KMS-11 (cell line): ENCODE measurements at regions not wholly inside any gene's neighbourhood (a gene's known extent, or its start where the extent isn't known, plus 50 kb on each side); places are given as distances from the start of the nearest gene placed in this dataset.

Experiments used
- H2AFZ ChIP-seq: fragments of 200-600 bp; sonication (generic); 2 replicates; pipeline ENCODE4 v1.6.1; 2016; ENCODE audit warnings: antibody characterized with exemption, mixed run types, low read depth
- H3K27ac ChIP-seq: fragments of 200-600 bp; sonication (generic); 2 replicates; pipeline ENCODE4 v1.6.1; 2016; ENCODE audit warnings: mild to moderate bottlenecking, mixed run types
- H3K27me3 ChIP-seq: fragments of 200-600 bp; sonication (generic); 2 replicates; pipeline ENCODE4 v1.6.1; 2017; ENCODE audit warnings: mild to moderate bottlenecking, low read depth, mixed run types, moderate library complexity; ENCODE audit not compliant: insufficient read depth
- H3K36me3 ChIP-seq: fragments of 200-600 bp; sonication (generic); 2 replicates; pipeline ENCODE4 v1.6.1; 2017; ENCODE audit warnings: mild to moderate bottlenecking, mixed run types; ENCODE audit not compliant: insufficient read depth
- H3K4me1 ChIP-seq: fragments of 200-600 bp; sonication (generic); 2 replicates; pipeline ENCODE4 v1.6.1; 2016; ENCODE audit warnings: mild to moderate bottlenecking, low read depth, mixed run types; ENCODE audit not compliant: poor library complexity, severe bottlenecking
- H3K4me2 ChIP-seq: fragments of 200-600 bp; sonication (generic); 2 replicates; pipeline ENCODE4 v1.7.0; 2016; ENCODE audit warnings: mild to moderate bottlenecking, mixed run types
- H3K4me3 ChIP-seq: fragments of 200-600 bp; sonication (generic); IDR thresholded peaks from 2 replicates; pipeline ENCODE4 v1.6.1; 2017; ENCODE audit warnings: low read depth, low read length, mixed read lengths; ENCODE audit not compliant: insufficient read depth
- H3K79me2 ChIP-seq: fragments of 200-600 bp; sonication (generic); 2 replicates; pipeline ENCODE4 v1.6.1; 2016; ENCODE audit warnings: low read depth, mixed run types; ENCODE audit not compliant: insufficient read depth
- H3K9ac ChIP-seq: fragments of 200-600 bp; sonication (generic); 2 replicates; pipeline ENCODE4 v1.6.1; 2016; ENCODE audit warnings: mild to moderate bottlenecking, mixed run types
- H4K20me1 ChIP-seq: fragments of 200-600 bp; sonication (generic); 2 replicates; pipeline ENCODE4 v1.6.1; 2016; ENCODE audit warnings: mild to moderate bottlenecking, mixed run types; ENCODE audit not compliant: insufficient read depth
- TF ChIP-seq, protein P1 (sequence below): fragments of 200-600 bp; sonication (generic); conservative IDR thresholded peaks from 2 replicates; pipeline ENCODE4 v1.6.1; 2017; ENCODE audit warnings: low read depth, mild to moderate bottlenecking, antibody characterized with exemption, low read length, moderate library complexity, mixed read lengths

DNA sequence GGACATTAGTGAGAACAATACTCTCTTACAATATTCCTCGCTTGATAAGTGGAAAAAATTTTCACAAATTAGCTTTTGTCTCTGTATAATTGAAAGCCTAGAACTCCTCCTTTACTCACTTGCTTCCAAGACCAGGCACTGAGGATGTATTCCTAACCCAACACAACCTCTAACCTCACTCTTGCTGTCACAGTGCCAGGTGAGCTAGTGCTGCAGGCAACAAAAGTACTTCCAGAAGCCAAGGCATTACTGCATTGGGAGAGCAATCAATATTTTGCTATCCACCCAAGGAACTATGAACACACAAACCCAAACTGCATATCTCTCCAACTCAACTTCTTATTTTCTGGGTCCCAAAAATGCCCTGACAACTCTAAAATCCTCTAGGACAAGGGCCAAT is 1081.0 kb downstream of the VRK1 start:
- no peak overlapping the region for H3K4me2 ChIP-seq
- H2AFZ ChIP-seq = no peak overlapping the region
- TF ChIP-seq, protein P1, sequence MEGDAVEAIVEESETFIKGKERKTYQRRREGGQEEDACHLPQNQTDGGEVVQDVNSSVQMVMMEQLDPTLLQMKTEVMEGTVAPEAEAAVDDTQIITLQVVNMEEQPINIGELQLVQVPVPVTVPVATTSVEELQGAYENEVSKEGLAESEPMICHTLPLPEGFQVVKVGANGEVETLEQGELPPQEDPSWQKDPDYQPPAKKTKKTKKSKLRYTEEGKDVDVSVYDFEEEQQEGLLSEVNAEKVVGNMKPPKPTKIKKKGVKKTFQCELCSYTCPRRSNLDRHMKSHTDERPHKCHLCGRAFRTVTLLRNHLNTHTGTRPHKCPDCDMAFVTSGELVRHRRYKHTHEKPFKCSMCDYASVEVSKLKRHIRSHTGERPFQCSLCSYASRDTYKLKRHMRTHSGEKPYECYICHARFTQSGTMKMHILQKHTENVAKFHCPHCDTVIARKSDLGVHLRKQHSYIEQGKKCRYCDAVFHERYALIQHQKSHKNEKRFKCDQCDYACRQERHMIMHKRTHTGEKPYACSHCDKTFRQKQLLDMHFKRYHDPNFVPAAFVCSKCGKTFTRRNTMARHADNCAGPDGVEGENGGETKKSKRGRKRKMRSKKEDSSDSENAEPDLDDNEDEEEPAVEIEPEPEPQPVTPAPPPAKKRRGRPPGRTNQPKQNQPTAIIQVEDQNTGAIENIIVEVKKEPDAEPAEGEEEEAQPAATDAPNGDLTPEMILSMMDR = no peak
- H3K9ac ChIP-seq = no peak overlapping the region
- no peak overlapping the region for H3K27ac ChIP-seq
- H3K79me2 ChIP-seq = no peaks in the 10 kb centered on the region
- H4K20me1 ChIP-seq = no peaks in the 10 kb centered on the region
- no peaks in the 10 kb centered on the region for H3K27me3 ChIP-seq
- no peaks in the 10 kb centered on the region for H3K4me1 ChIP-seq
- no peaks in the 10 kb centered on the region for H3K36me3 ChIP-seq
- H3K4me3 ChIP-seq = no peak overlapping the region

DNA sequence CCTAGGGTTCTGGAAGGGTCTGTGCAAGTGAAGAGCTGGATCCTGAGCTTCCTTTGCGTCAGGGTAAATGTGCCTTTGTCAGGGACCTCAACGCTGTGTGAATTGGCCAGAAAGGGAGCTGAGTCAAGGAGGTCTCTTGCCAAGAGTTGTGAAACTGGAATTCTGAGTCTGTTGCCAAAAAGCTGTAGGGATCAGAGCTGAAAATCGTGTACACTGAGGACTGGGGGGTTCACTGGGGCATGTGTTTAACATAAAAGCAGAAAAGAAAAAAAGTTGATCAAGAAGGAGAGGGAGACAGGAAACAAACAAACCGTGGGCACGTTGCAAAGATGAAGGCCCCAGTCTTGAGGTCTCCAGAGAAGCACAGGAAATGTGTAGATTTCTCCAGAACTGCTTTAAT is 1081.5 kb downstream of the VRK1 start:
- H2AFZ ChIP-seq = no peak overlapping the region
- H3K4me2 ChIP-seq = no peak overlapping the region
- H3K4me3 ChIP-seq = no peak overlapping the region
- H4K20me1 ChIP-seq = no peaks in the 10 kb centered on the region
- H3K27me3 ChIP-seq = no peaks in the 10 kb centered on the region
- H3K9ac ChIP-seq = no peak overlapping the region
- TF ChIP-seq, protein P1 = no peak
- no peaks in the 10 kb centered on the region for H3K79me2 ChIP-seq
- H3K27ac ChIP-seq = no peak overlapping the region
- no peaks in the 10 kb centered on the region for H3K4me1 ChIP-seq
- no peaks in the 10 kb centered on the region for H3K36me3 ChIP-seq

DNA sequence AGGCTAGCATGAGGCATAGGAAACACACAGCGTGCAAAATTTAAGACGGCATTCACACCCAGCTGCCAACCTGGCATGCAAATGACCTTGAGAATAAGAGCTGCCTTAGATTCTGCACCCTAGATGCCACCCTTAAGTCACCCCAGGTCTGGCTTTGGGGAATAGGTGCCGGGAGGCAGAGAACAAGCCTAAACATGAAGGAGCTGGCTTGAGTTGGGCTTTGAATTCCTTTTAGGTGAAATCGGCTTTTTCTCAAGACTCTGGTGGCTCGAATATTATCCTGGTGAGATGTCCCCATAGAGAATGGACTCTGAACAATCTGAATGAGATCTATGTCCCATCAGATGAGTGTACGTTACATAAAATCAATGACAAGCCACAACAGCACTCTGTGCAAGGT is 1090.5 kb downstream of the VRK1 start:
- H3K27ac ChIP-seq = no peak overlapping the region
- H3K36me3 ChIP-seq = no peaks in the 10 kb centered on the region
- no peak overlapping the region for H2AFZ ChIP-seq
- TF ChIP-seq, protein P1 = no peak
- H3K4me3 ChIP-seq = no peak overlapping the region
- no peaks in the 10 kb centered on the region for H3K27me3 ChIP-seq
- H4K20me1 ChIP-seq = no peaks in the 10 kb centered on the region
- H3K79me2 ChIP-seq = no peaks in the 10 kb centered on the region
- no peaks in the 10 kb centered on the region for H3K4me1 ChIP-seq
- H3K4me2 ChIP-seq = no peak overlapping the region
- H3K9ac ChIP-seq = no peak overlapping the region

DNA sequence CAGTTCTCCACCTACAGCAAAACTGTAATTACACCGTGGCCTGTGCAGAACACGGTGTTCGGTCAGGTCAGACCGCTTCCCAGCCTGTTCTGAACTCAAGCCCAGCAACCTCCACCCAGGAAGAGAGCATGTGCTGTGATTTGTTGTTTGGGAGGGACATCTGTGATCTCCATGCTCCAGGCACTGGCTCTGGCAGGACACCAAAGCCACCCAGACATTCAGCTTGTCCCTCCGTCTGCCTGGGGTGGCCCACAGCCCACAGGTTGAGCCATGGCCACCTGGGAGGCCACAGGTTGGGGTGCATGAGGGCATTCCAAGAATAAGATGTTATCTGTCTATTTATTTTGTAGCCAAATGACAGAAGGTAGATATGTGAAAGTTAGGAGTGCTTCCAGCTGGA is 1091.1 kb downstream of the VRK1 start:
- H3K9ac ChIP-seq = no peak overlapping the region
- no peaks in the 10 kb centered on the region for H4K20me1 ChIP-seq
- no peaks in the 10 kb centered on the region for H3K36me3 ChIP-seq
- H3K4me1 ChIP-seq = no peaks in the 10 kb centered on the region
- no peaks in the 10 kb centered on the region for H3K79me2 ChIP-seq
- no peak overlapping the region for H3K4me2 ChIP-seq
- H3K4me3 ChIP-seq = no peak overlapping the region
- TF ChIP-seq, protein P1 = no peak
- no peak overlapping the region for H3K27ac ChIP-seq
- H2AFZ ChIP-seq = no peak overlapping the region
- no peaks in the 10 kb centered on the region for H3K27me3 ChIP-seq

DNA sequence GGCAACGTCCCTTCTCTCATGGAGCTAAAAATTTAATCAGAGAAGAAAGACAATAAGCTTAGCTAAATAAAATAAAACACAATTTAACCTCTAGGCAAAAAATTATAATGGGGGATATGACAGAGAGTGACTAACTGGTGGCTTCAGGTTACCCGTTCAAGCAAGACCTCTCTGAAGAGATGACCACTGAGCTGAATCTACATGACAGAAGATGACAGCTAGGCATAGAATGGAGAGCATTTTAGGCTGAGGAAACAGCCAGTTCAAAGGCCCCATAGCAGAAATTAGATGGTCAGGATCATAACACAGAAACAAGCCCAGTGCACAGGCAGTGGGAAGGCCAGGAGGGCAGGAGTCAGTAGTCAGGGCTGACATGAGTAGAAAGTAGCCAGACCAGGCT is 1094.3 kb downstream of the VRK1 start:
- no peak overlapping the region for H3K27ac ChIP-seq
- no peak overlapping the region for H3K4me3 ChIP-seq
- no peaks in the 10 kb centered on the region for H3K27me3 ChIP-seq
- no peak overlapping the region for H3K4me2 ChIP-seq
- H3K9ac ChIP-seq = no peak overlapping the region
- no peaks in the 10 kb centered on the region for H3K4me1 ChIP-seq
- no peaks in the 10 kb centered on the region for H4K20me1 ChIP-seq
- TF ChIP-seq, protein P1 = no peak
- H3K36me3 ChIP-seq = no peaks in the 10 kb centered on the region
- no peaks in the 10 kb centered on the region for H3K79me2 ChIP-seq
- no peak overlapping the region for H2AFZ ChIP-seq
